GM12878 (cell line): ENCODE measurements at regions not wholly inside any gene's neighbourhood (a gene's known extent, or its start where the extent isn't known, plus 50 kb on each side); places are given as distances from the start of the nearest gene placed in this dataset.

Source experiments
- ATAC-seq: fragments of 200-7000 bp; cut with Tn5 transposase; 3 replicates; pipeline ENCODE4 v1.9.1; 2020; ENCODE audit warnings: mild to moderate bottlenecking, moderate library complexity
- BruUV-seq: library from RNA; stranded (reverse); fragments of 400-500 nt; replicated peaks from 2 replicates; lab custom pipeline; 2021; lab: Mats Ljungman, UMichigan
- CTCF ChIA-PET: fragments of 300-600 bp; sonication (Branson Sonifier 250); formaldehyde crosslinking; extraction: SDS; loops from one replicate; lab custom pipeline; 2021; ENCODE audit warnings: inconsistent platforms; lab: Yijun Ruan, JAX
- POLR2A ChIA-PET: fragments of 350-600 bp; formaldehyde crosslinking; extraction: SDS; loops from one replicate; lab custom pipeline; 2021; ENCODE audit warnings: inconsistent platforms; lab: Charles Lee
- RAD21 ChIA-PET: fragments of 300-600 bp; sonication (Branson Sonifier 250); formaldehyde crosslinking; loops from one replicate; lab custom pipeline; 2023; ENCODE audit warnings: antibody characterized with exemption; ENCODE audit not compliant: unreplicated experiment; lab: Charles Lee
- SMC1A ChIA-PET: fragments of 300-600 bp; sonication (Branson Sonifier 250); formaldehyde crosslinking; loops from one replicate; lab custom pipeline; 2023; ENCODE audit not compliant: unreplicated experiment, uncharacterized antibody; lab: Charles Lee
- DNase-seq: peaks from one replicate; pipeline ENCODE4 v3.0.0-alpha.2; 2011; ENCODE audit warnings: low read depth, low spot score
- FAIRE-seq: peaks from 3 replicates; lab custom pipeline; 2011; peaks lifted over from hg19 to GRCh38; lab: Jason Lieb, UNC
- H2AFZ ChIP-seq: 2 replicates; pipeline ENCODE4 v1.6.0; 2011; ENCODE audit warnings: low read depth, low read length, control low read depth; ENCODE audit not compliant: control insufficient read depth
- H3K27ac ChIP-seq: 2 replicates; pipeline ENCODE4 v1.5.1; 2011; ENCODE audit warnings: control low read depth; ENCODE audit not compliant: control insufficient read depth, insufficient read depth
- H3K27me3 ChIP-seq, 2 experiments: replicated peaks in 1 of 2; 2 replicates each; pipeline versions ENCODE4 v1.6.0 to v1.6.1; 2011; ENCODE audit warnings: low read length in 1 of 2; ENCODE audit not compliant: control insufficient read depth in 2 of 2, insufficient read depth in 2 of 2
- H3K36me3 ChIP-seq, 2 experiments: 2 replicates each; pipeline ENCODE4 v1.5.1; 2011; ENCODE audit warnings: low read length in 1 of 2; ENCODE audit not compliant: control insufficient read depth in 2 of 2, insufficient read depth in 2 of 2
- H3K4me1 ChIP-seq: 2 replicates; pipeline ENCODE4 v1.6.1; 2011; ENCODE audit warnings: mild to moderate bottlenecking, low read length, moderate library complexity, mixed read lengths; ENCODE audit not compliant: control insufficient read depth, insufficient read depth
- H3K4me2 ChIP-seq: 2 replicates; pipeline ENCODE4 v1.6.0; 2011; ENCODE audit warnings: control low read depth; ENCODE audit not compliant: control insufficient read depth, insufficient read depth
- H3K4me3 ChIP-seq: fragments of 200-600 bp; sonication (generic); 2 replicates; pipeline ENCODE4 v1.5.1; 2016
- H3K79me2 ChIP-seq: 2 replicates; pipeline ENCODE4 v1.6.0; 2011; ENCODE audit warnings: low read length; ENCODE audit not compliant: control insufficient read depth, insufficient read depth
- H3K9ac ChIP-seq: 2 replicates; pipeline ENCODE4 v1.8.0; 2011; ENCODE audit warnings: low read length, control low read depth, mixed read lengths; ENCODE audit not compliant: control insufficient read depth, insufficient read depth
- H3K9me3 ChIP-seq: replicated peaks from 3 replicates; pipeline ENCODE4 v1.5.1; 2011; ENCODE audit warnings: mild to moderate bottlenecking, low read length; ENCODE audit not compliant: control insufficient read depth, insufficient read depth
- H4K20me1 ChIP-seq: 2 replicates; pipeline ENCODE4 v1.6.0; 2011; ENCODE audit not compliant: control insufficient read depth, insufficient read depth
- ASH2L ChIP-seq: fragments of 300-600, 200-600 bp; sonication (generic); IDR thresholded peaks from 2 replicates; pipeline ENCODE4 v1.6.1; 2017; ENCODE audit warnings: low read depth, mild to moderate bottlenecking, borderline replicate concordance
- CBX5 ChIP-seq: sonication (generic); IDR thresholded peaks from 2 replicates; pipeline ENCODE4 v1.6.1; 2016; ENCODE audit warnings: low read depth, moderate library complexity, mild to moderate bottlenecking, inconsistent platforms
- CREM ChIP-seq: IDR thresholded peaks from 2 replicates; pipeline ENCODE4 v1.6.1; 2014; ENCODE audit warnings: antibody characterized with exemption, low read depth
- FOS ChIP-seq: IDR thresholded peaks from 3 replicates; pipeline ENCODE4 v1.6.1; 2011; ENCODE audit warnings: borderline replicate concordance; ENCODE audit not compliant: insufficient read length; ENCODE audit errors: extremely low read depth
- HDAC6 ChIP-seq: fragments of 200-600 bp; sonication (generic); IDR thresholded peaks from one replicate; pipeline ENCODE4 v1.8.0; 2017; ENCODE audit warnings: antibody characterized with exemption; ENCODE audit not compliant: unreplicated experiment
- IKZF1 ChIP-seq: fragments of 450-650 bp; conservative IDR thresholded peaks from 2 replicates; pipeline ENCODE4 v1.6.1; 2017; ENCODE audit warnings: antibody characterized with exemption, mild to moderate bottlenecking
- MTA3 ChIP-seq: IDR thresholded peaks from 2 replicates; pipeline ENCODE4 v1.6.1; 2012; ENCODE audit warnings: low read length, inconsistent platforms, borderline replicate concordance
- SIX5 ChIP-seq: IDR thresholded peaks from 2 replicates; pipeline ENCODE4 v1.6.1; 2011; ENCODE audit warnings: mild to moderate bottlenecking, low read depth, low read length, moderate library complexity; ENCODE audit not compliant: severe bottlenecking
- SRF ChIP-seq, 2 experiments: IDR thresholded peaks; 2 replicates each; pipeline ENCODE4 v1.6.1; 2011; ENCODE audit warnings: low read depth in 2 of 2, low read length in 2 of 2, mild to moderate bottlenecking in 1 of 2, moderate library complexity in 1 of 2
- TCF7 ChIP-seq: IDR thresholded peaks from 2 replicates; pipeline ENCODE4 v1.6.1; 2014; ENCODE audit warnings: antibody characterized with exemption, borderline replicate concordance
- ZBTB40 ChIP-seq: fragments of 450-650 bp; IDR thresholded peaks from 2 replicates; pipeline ENCODE4 v1.6.1; 2016; ENCODE audit warnings: mild to moderate bottlenecking, moderate library complexity, borderline replicate concordance
- ZNF207 ChIP-seq: fragments of 450-650 bp; IDR thresholded peaks from 2 replicates; pipeline ENCODE4 v1.6.1; 2014; ENCODE audit warnings: antibody characterized with exemption, mild to moderate bottlenecking, borderline replicate concordance
- ZNF592 ChIP-seq: fragments of 450-650 bp; IDR thresholded peaks from 2 replicates; pipeline ENCODE4 v1.6.1; 2017; ENCODE audit warnings: mild to moderate bottlenecking, moderate library complexity
- WGBS: methylation state at CpG from one replicate; pipeline ENCODE4 v1.1.6; 2016; ENCODE audit warnings: low lambda C conversion rate; ENCODE audit not compliant: insufficient replicate concordance, insufficient coverage; ENCODE audit errors: missing lambda C conversion rate; 5-methylcytosine and 5-hydroxymethylcytosine counted together
- in situ Hi-C: fragments of 300-500 bp; cut with MboI; formaldehyde crosslinking; loops from 9 replicates; pipeline ENCODE4 v1.14.3; 2018; ENCODE audit warnings: mixed read lengths
- intact Hi-C: fragments of 100-400 bp; cut with micrococcal nuclease; formaldehyde crosslinking; loops from one replicate; pipeline ENCODE4 v1.14.2; 2022; ENCODE audit not compliant: unreplicated experiment

- 44% methylated on average over 9 of the region's 9 CpGs for WGBS
- H4K20me1 ChIP-seq, result no peaks in the 10 kb centered on the region
- SMC1A ChIA-PET, result no interaction called here
Measured at GRCh38 chr11:115743719-115744118, 239.5 kb upstream of the CADM1 start.

DNA sequence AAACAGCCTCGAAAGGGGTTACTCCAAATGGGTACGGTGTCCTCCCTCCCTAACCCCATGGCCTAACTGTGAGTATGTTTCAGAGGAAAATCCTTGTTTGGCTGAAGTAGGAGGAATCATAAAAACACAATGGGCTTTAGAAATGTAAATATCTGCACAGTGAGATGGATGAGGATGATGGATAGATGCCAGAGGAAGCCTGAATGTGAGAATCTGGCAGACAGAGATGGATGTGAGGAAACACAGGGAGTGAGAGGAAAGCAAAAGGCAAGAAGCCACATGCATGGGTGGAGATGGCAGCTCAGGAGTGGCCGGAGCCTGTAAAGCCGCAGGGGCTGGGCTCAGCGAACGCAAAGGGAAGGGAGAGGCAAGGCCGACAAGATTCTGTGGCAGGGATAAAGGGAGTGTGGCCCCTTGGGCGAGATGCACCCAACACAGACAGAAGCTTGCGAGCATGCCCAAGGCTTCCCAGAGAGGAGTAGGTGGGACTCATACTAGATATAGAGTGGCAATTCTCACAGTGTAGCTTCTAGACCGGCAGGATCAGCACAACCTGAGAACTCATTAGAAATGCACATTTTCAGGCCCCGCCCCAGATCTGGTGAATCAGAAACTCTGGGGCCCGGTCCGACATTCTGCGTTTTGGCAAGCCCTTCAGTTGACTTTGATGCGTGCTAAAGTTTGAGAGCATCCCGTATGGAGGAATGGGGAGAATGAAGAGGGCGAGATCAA lies 237.3 kb upstream of the CADM1 start:
- BruUV-seq, result no TSS peak
- no peaks in the 10 kb centered on the region for H3K36me3 ChIP-seq
- H4K20me1 ChIP-seq, result no peaks in the 10 kb centered on the region
- SMC1A ChIA-PET, result no interaction called here
- RAD21 ChIA-PET, result no interaction called here
- POLR2A ChIA-PET, result no interaction called here
- H3K4me2 ChIP-seq, result no peak overlapping the region
- no peak for FAIRE-seq
- 63% methylated on average over 17 of the region's 17 CpGs for WGBS
- H3K4me3 ChIP-seq, result no peak overlapping the region
- no peak overlapping the region for H2AFZ ChIP-seq
- no peak overlapping the region for H3K9ac ChIP-seq
- ATAC-seq, result no peak
- no peak for DNase-seq
- peaks cover 0 to 2% of the 10 kb centered on the region in 2 experiments; a peak in 1 of 4 replicates for H3K27me3 ChIP-seq
- CTCF ChIA-PET, result no interaction called here
- in situ Hi-C loops, result no loop called here
- H3K27ac ChIP-seq, result no peak overlapping the region
- no peaks in the 10 kb centered on the region for H3K4me1 ChIP-seq
- no peaks in the 10 kb centered on the region; the same call in 2 of the 3 replicates for H3K9me3 ChIP-seq
- H3K79me2 ChIP-seq, result no peaks in the 10 kb centered on the region
- intact Hi-C loops, result no loop called here
- TF ChIP-seq HDAC6 (no peak), IKZF1 (no peak), FOS (no peak), ZNF592 (no peak), ZBTB40 (no peak)

More at GRCh38 chr11:115743719-115744118, 239.5 kb upstream of the CADM1 start:
- CTCF ChIA-PET, result no interaction called here
- ATAC-seq, result no peak
- no peak overlapping the region for H3K4me3 ChIP-seq
- H3K9ac ChIP-seq, result no peak overlapping the region
- H3K36me3 ChIP-seq, result no peaks in the 10 kb centered on the region
- no TSS peak for BruUV-seq
- no peak for DNase-seq
- in situ Hi-C loops (no loop called here), intact Hi-C loops (no loop called here)
- H3K79me2 ChIP-seq, result no peaks in the 10 kb centered on the region
- no peak overlapping the region for H3K27ac ChIP-seq
- POLR2A ChIA-PET, result no interaction called here
- no peaks in the 10 kb centered on the region; the same call in 2 of the 3 replicates for H3K9me3 ChIP-seq
- H3K4me1 ChIP-seq, result no peaks in the 10 kb centered on the region
- FAIRE-seq, result no peak
- no peak overlapping the region for H3K4me2 ChIP-seq
- peaks cover 1 to 2% of the 10 kb centered on the region in 2 experiments; a peak in 1 of 4 replicates for H3K27me3 ChIP-seq
- RAD21 ChIA-PET, result no interaction called here
- no peak for TF ChIP-seq ASH2L
- TF ChIP-seq ZNF207, result no peak
- TF ChIP-seq SRF (IDR thresholded peaks at IDR 0.05; ENCODE audit: low read depth in 2 of 2, low read length in 2 of 2), result no peak
- TF ChIP-seq MTA3, result no peak
- TF ChIP-seq SIX5, result no peak
- TF ChIP-seq IKZF1, result no peak
- TF ChIP-seq TCF7, result no peak
- no peak for TF ChIP-seq CREM
- no peak for TF ChIP-seq CBX5
- H2AFZ ChIP-seq, result no peak overlapping the region
